Uterus (tissue), 3 donors: ENCODE measurements at regions not wholly inside any gene's neighbourhood (a gene's known extent, or its start where the extent isn't known, plus 50 kb on each side); places are given as distances from the start of the nearest gene placed in this dataset.
"Not testable (repeated sequence)": the region's sequence is repeated elsewhere in the genome, so short reads cannot be mapped to it uniquely, and the experiment has no call there.

Experiments used
- DNase-seq, 2 donors: peaks; one replicate each; pipeline ENCODE4 v3.0.0-alpha.2; 2019 to 2020
- H3K27ac ChIP-seq, 2 donors: fragments of 200-600 bp; sonication (generic); 1 replicate in 1 of 2; 2 replicates in 1 of 2; pipeline ENCODE4 v1.5.1; 2016 to 2018
- H3K27me3 ChIP-seq, 2 donors: fragments of 200-600 bp; sonication (generic); one replicate each; pipeline ENCODE4 v1.5.1; 2018 to 2019; ENCODE audit warnings: control low read depth in 1 of 2
- H3K36me3 ChIP-seq, 2 donors: fragments of 200-600 bp; sonication (generic); one replicate each; pipeline ENCODE4 v1.5.1; 2019; ENCODE audit warnings: control low read depth in 1 of 2
- H3K4me1 ChIP-seq, 2 donors: fragments of 200-600 bp; sonication (generic); one replicate each; pipeline ENCODE4 v1.5.1; 2018 to 2019; ENCODE audit warnings: control low read depth in 1 of 2
- H3K4me3 ChIP-seq, 2 donors: fragments of 200-600 bp; sonication (generic); 1 replicate in 1 of 2; 2 replicates in 1 of 2; pipeline ENCODE4 v1.5.1; 2018 to 2019; ENCODE audit warnings: mild to moderate bottlenecking in 1 of 2
- H3K9me3 ChIP-seq, 2 donors: fragments of 200-600 bp; sonication (generic); one replicate each; pipeline ENCODE4 v1.5.1; 2019; ENCODE audit warnings: control low read depth in 1 of 2
- CTCF ChIP-seq, 4 experiments: fragments of 200-600 bp in 2 of 4; fragments of 450-650 bp in 2 of 4; sonication (generic) in 2 of 4; IDR thresholded peaks; one replicate each; pipeline ENCODE4 v1.5.1; 2016 to 2019; ENCODE audit warnings: antibody characterized with exemption in 4 of 4, mild to moderate bottlenecking in 2 of 4, moderate library complexity in 1 of 4
- POLR2A ChIP-seq, 2 donors: fragments of 450-650 bp; IDR thresholded peaks; one replicate each; pipeline ENCODE4 v1.6.1; 2016; ENCODE audit warnings: antibody characterized with exemption in 2 of 2, mild to moderate bottlenecking in 1 of 2, moderate library complexity in 1 of 2
- intact Hi-C: fragments of 100-400 bp; cut with DNase I; formaldehyde crosslinking; loops from one replicate; pipeline ENCODE4 v1.15.1; 2023; ENCODE audit warnings: low total_unique reads
- donor health status: DM: yes; HTN: yes; CAD: no.

GRCh38 chr7:16369855-16370254 is 51.5 kb downstream of the CRPPA start:
- no peak for DNase-seq
- Histone ChIP-seq H3K36me3 (no peaks in the 10 kb centered on the region), H3K4me3 (no peak overlapping the region), H3K27me3 (no peaks in the 10 kb centered on the region), H3K27ac (no peak overlapping the region), H3K4me1 (no peaks in the 10 kb centered on the region), H3K9me3 (peaks cover 0 to 9% of the 10 kb centered on the region in 2 donors)
- TF ChIP-seq CTCF (IDR thresholded peaks at IDR 0.05) (no peak), POLR2A (IDR thresholded peaks at IDR 0.05) (no peak)
- intact Hi-C loops: no loop called here

GRCh38 chr7:16369309-16369708 is 52.0 kb downstream of the CRPPA start:
- H3K4me3 ChIP-seq, intact Hi-C loops, H3K27me3 ChIP-seq, H3K27ac ChIP-seq, DNase-seq, H3K9me3 ChIP-seq, H3K36me3 ChIP-seq, H3K4me1 ChIP-seq: not testable (repeated sequence)

GRCh38 chr7:16368885-16369284 is 52.5 kb downstream of the CRPPA start:
- Histone ChIP-seq H3K36me3 (no peaks in the 10 kb centered on the region), H3K27me3 (no peaks in the 10 kb centered on the region), H3K4me3 (no peak overlapping the region), H3K9me3 (peaks cover 0 to 9% of the 10 kb centered on the region in 2 donors), H3K4me1 (no peaks in the 10 kb centered on the region), H3K27ac (no peak overlapping the region)
- intact Hi-C loops: no loop called here
- DNase-seq: no peak
- TF ChIP-seq CTCF (IDR thresholded peaks at IDR 0.05) (no peak), POLR2A (IDR thresholded peaks at IDR 0.05) (no peak)

- Histone ChIP-seq H3K4me3 (no peak overlapping the region), H3K36me3 (no peaks in the 10 kb centered on the region), H3K4me1 (no peaks in the 10 kb centered on the region), H3K9me3 (peaks cover 0 to 4% of the 10 kb centered on the region in 2 donors), H3K27ac (no peak overlapping the region), H3K27me3 (no peaks in the 10 kb centered on the region)
- DNase-seq: no peak
- intact Hi-C loops: no loop called here
- no peak for TF ChIP-seq POLR2A (IDR thresholded peaks at IDR 0.05)
- no peak for TF ChIP-seq CTCF (IDR thresholded peaks at IDR 0.05)
Observed at GRCh38 chr7:16367115-16367514, 54.2 kb downstream of the CRPPA start.

GRCh38 chr7:16365952-16366351 is 55.4 kb downstream of the CRPPA start:
- no peak overlapping the region for H3K4me3 ChIP-seq
- intact Hi-C loops: no loop called here
- DNase-seq: no peak
- H3K9me3 ChIP-seq: no peaks in the 10 kb centered on the region
- H3K27me3 ChIP-seq: no peaks in the 10 kb centered on the region
- TF ChIP-seq CTCF (IDR thresholded peaks at IDR 0.05) (no peak), POLR2A (IDR thresholded peaks at IDR 0.05) (no peak)
- H3K4me1 ChIP-seq: no peaks in the 10 kb centered on the region
- no peak overlapping the region for H3K27ac ChIP-seq
- H3K36me3 ChIP-seq: no peaks in the 10 kb centered on the region

- no peaks in the 10 kb centered on the region for H3K9me3 ChIP-seq
- TF ChIP-seq POLR2A (IDR thresholded peaks at IDR 0.05): no peak
- TF ChIP-seq CTCF (IDR thresholded peaks at IDR 0.05): no peak
- no peaks in the 10 kb centered on the region for H3K4me1 ChIP-seq
- H3K4me3 ChIP-seq: no peak overlapping the region
- H3K36me3 ChIP-seq: no peaks in the 10 kb centered on the region
- intact Hi-C loops: no loop called here
- H3K27ac ChIP-seq: no peak overlapping the region
- no peak for DNase-seq
- no peaks in the 10 kb centered on the region for H3K27me3 ChIP-seq
Observed at GRCh38 chr7:16365177-16365576, 56.2 kb downstream of the CRPPA start.
